HEK293 (cell line): ENCODE measurements at regions not wholly inside any gene's neighbourhood (a gene's known extent, or its start where the extent isn't known, plus 50 kb on each side); places are given as distances from the start of the nearest gene placed in this dataset.

Experiments used
- CTCF ChIA-PET: fragments of 350-600 bp; formaldehyde crosslinking; extraction: SDS; loops from one replicate; lab custom pipeline; 2021; ENCODE audit warnings: antibody characterized with exemption; lab: Yijun Ruan, JAX
- POLR2A ChIA-PET: fragments of 300-600 bp; formaldehyde crosslinking; extraction: SDS; loops from one replicate; lab custom pipeline; 2020; ENCODE audit warnings: antibody characterized with exemption, inconsistent platforms; lab: Yijun Ruan, JAX
- H3K27ac ChIP-seq: fragments of 200-500 bp; sonication (Bioruptor generic); 2 replicates; pipeline ENCODE4 v1.5.1; 2014; ENCODE audit warnings: low read depth, low read length, control low read depth, inconsistent platforms; ENCODE audit errors: extremely low read depth
- H3K36me3 ChIP-seq, 2 experiments: fragments of 200-500 bp in 1 of 2; sonication (Bioruptor generic) in 1 of 2; 1 replicate in 1 of 2; 2 replicates in 1 of 2; pipeline ENCODE4 v1.5.1; 2014 to 2017; ENCODE audit warnings: inconsistent platforms in 2 of 2, low read length in 2 of 2; ENCODE audit not compliant: control insufficient read depth in 2 of 2, insufficient read depth in 1 of 2
- H3K4me1 ChIP-seq: fragments of 200-500 bp; sonication (Bioruptor generic); 2 replicates; pipeline ENCODE4 v1.5.1; 2014; ENCODE audit warnings: mild to moderate bottlenecking, low read length, inconsistent platforms; ENCODE audit not compliant: control insufficient read depth, insufficient read depth
- H3K4me3 ChIP-seq: 2 replicates; pipeline ENCODE4 v1.5.1; 2011; ENCODE audit warnings: low read depth, mild to moderate bottlenecking, control low read depth, low read length, moderate library complexity
- H3K9me3 ChIP-seq: fragments of 200-500 bp; sonication (Bioruptor generic); 2 replicates; pipeline ENCODE4 v1.5.1; 2014; ENCODE audit warnings: low read depth, low read length, inconsistent platforms; ENCODE audit not compliant: control insufficient read depth, insufficient read depth
- YY2 ChIP-seq: fragments of 450-650 bp; formaldehyde crosslinking; IDR thresholded peaks from 2 replicates; pipeline ENCODE4 v1.5.1; 2016; ENCODE audit warnings: missing biosample characterization, missing genetic modification characterization
- ZBTB11 ChIP-seq: fragments of 450-650 bp; formaldehyde crosslinking; conservative IDR thresholded peaks from 2 replicates; pipeline ENCODE4 v1.5.1; 2016; ENCODE audit warnings: low read depth, missing biosample characterization, missing genetic modification characterization
- ZBTB6 ChIP-seq: fragments of 450-650 bp; formaldehyde crosslinking; IDR thresholded peaks from 2 replicates; pipeline ENCODE4 v1.5.1; 2017; ENCODE audit warnings: missing biosample characterization, missing genetic modification characterization
- ZIC2 ChIP-seq: fragments of 450-650 bp; formaldehyde crosslinking; IDR thresholded peaks from 2 replicates; pipeline ENCODE4 v1.5.1; 2016; ENCODE audit warnings: missing biosample characterization, missing genetic modification characterization
- ZNF112 ChIP-seq: fragments of 450-650 bp; formaldehyde crosslinking; IDR thresholded peaks from 2 replicates; pipeline ENCODE4 v1.5.0; 2017; ENCODE audit warnings: missing biosample characterization, missing genetic modification characterization
- ZNF184 ChIP-seq: fragments of 450-650 bp; IDR thresholded peaks from 2 replicates; pipeline ENCODE4 v1.5.1; 2018; ENCODE audit warnings: missing biosample characterization, mild to moderate bottlenecking, missing genetic modification characterization
- ZNF2 ChIP-seq: fragments of 450-650 bp; formaldehyde crosslinking; IDR thresholded peaks from 2 replicates; pipeline ENCODE4 v1.5.1; 2016; ENCODE audit warnings: missing biosample characterization, missing genetic modification characterization
- ZNF341 ChIP-seq: fragments of 450-650 bp; formaldehyde crosslinking; IDR thresholded peaks from 2 replicates; pipeline ENCODE4; 2016; ENCODE audit warnings: low read depth, missing biosample characterization, missing genetic modification characterization
- ZNF416 ChIP-seq: fragments of 450-650 bp; formaldehyde crosslinking; IDR thresholded peaks from 2 replicates; pipeline ENCODE4 v1.5.1; 2016; ENCODE audit warnings: missing biosample characterization, missing genetic modification characterization
- ZNF513 ChIP-seq: fragments of 450-650 bp; IDR thresholded peaks from 2 replicates; pipeline ENCODE4 v1.5.1; 2018; ENCODE audit warnings: missing biosample characterization, missing genetic modification characterization
- ZNF580 ChIP-seq: fragments of 450-650 bp; formaldehyde crosslinking; IDR thresholded peaks from 2 replicates; pipeline ENCODE4 v1.5.1; 2016; ENCODE audit warnings: missing biosample characterization, missing genetic modification characterization
- ZNF776 ChIP-seq: fragments of 450-650 bp; formaldehyde crosslinking; IDR thresholded peaks from 2 replicates; pipeline ENCODE4 v1.5.0; 2017; ENCODE audit warnings: missing biosample characterization, missing genetic modification characterization, borderline replicate concordance
- ZNF843 ChIP-seq: fragments of 450-650 bp; formaldehyde crosslinking; IDR thresholded peaks from 2 replicates; pipeline ENCODE4 v1.5.1; 2016; ENCODE audit warnings: missing biosample characterization, missing genetic modification characterization
- ZSCAN18 ChIP-seq: fragments of 450-650 bp; formaldehyde crosslinking; IDR thresholded peaks from 2 replicates; pipeline ENCODE4 v1.5.1; 2016; ENCODE audit warnings: missing biosample characterization, missing genetic modification characterization

GRCh38 chr5:99102073-99102697, 173.4 kb upstream of the CHD1 start:
- H3K4me1 ChIP-seq = no peaks in the 10 kb centered on the region
- ChIA-PET POLR2A (no interaction called here), CTCF (interaction anchor here (1.6 kb wide), 1 partner anchor 14 kb away, joined by 3 read pairs; no protein-coding TSS in a partner anchor)
- H3K36me3 ChIP-seq = no peaks in the 10 kb centered on the region
- no peak for TF ChIP-seq ZNF580 (tag by site-specific recombination)
- H3K27ac ChIP-seq = no peak overlapping the region
- H3K9me3 ChIP-seq = no peaks in the 10 kb centered on the region
- H3K4me3 ChIP-seq = no peak overlapping the region

GRCh38 chr5:99099691-99100090, 170.9 kb upstream of the CHD1 start:
- H3K4me1 ChIP-seq = no peaks in the 10 kb centered on the region
- no peak overlapping the region for H3K4me3 ChIP-seq
- no peaks in the 10 kb centered on the region for H3K36me3 ChIP-seq
- POLR2A ChIA-PET = no interaction called here
- no peaks in the 10 kb centered on the region for H3K9me3 ChIP-seq
- H3K27ac ChIP-seq = no peak overlapping the region
- no peak for TF ChIP-seq ZIC2 (tag by site-specific recombination)
- TF ChIP-seq ZNF776 (tag by site-specific recombination) = no peak
- TF ChIP-seq, all 188 proteins: peak for 0
- CTCF ChIA-PET = no interaction called here

GRCh38 chr5:99089822-99090549, 161.2 kb upstream of the CHD1 start:
- POLR2A ChIA-PET = no interaction called here
- H3K36me3 ChIP-seq = no peaks in the 10 kb centered on the region
- H3K9me3 ChIP-seq = no peaks in the 10 kb centered on the region
- H3K4me1 ChIP-seq = no peaks in the 10 kb centered on the region
- no peak overlapping the region for H3K4me3 ChIP-seq
- no peak overlapping the region for H3K27ac ChIP-seq
- TF ChIP-seq ZNF416 (tag by site-specific recombination) = peak; percentile 72; the same call in 1 of the 2 replicates
- TF ChIP-seq ZNF341 (tag by site-specific recombination) = no peak
- CTCF ChIA-PET = no interaction called here

- ChIA-PET POLR2A (no interaction called here), CTCF (interaction anchor here (0.6 kb wide), 1 partner anchor 1335 kb away, joined by 4 read pairs; no protein-coding TSS in a partner anchor)
- Histone ChIP-seq H3K36me3 (no peaks in the 10 kb centered on the region), H3K4me3 (no peak overlapping the region), H3K27ac (no peak overlapping the region), H3K9me3 (no peaks in the 10 kb centered on the region), H3K4me1 (no peaks in the 10 kb centered on the region)
- TF ChIP-seq ZNF513 (tag by site-specific recombination) = no peak
- TF ChIP-seq ZNF843 = no peak
- no peak for TF ChIP-seq ZBTB11 (tag by site-specific recombination)
- TF ChIP-seq ZIC2 (tag by site-specific recombination) = no peak
- no peak for TF ChIP-seq ZNF2 (tag by site-specific recombination)
- TF ChIP-seq ZNF112 = no peak
- no peak for TF ChIP-seq ZNF184 (tag by site-specific recombination)
- TF ChIP-seq ZSCAN18 (tag by site-specific recombination) = no peak
- TF ChIP-seq YY2 (tag by site-specific recombination) = no peak
- TF ChIP-seq ZBTB6 (tag by site-specific recombination) = no peak
Observed at GRCh38 chr5:99088309-99088708, 159.5 kb upstream of the CHD1 start.
